ENCODE measurements at regions not wholly inside any gene's neighbourhood (a gene's known extent, or its start where the extent isn't known, plus 50 kb on each side); places are given as distances from the start of the nearest gene placed in this dataset.
"Not testable (repeated sequence)": the region's sequence is repeated elsewhere in the genome, so short reads cannot be mapped to it uniquely, and the experiment has no call there.

DNA sequence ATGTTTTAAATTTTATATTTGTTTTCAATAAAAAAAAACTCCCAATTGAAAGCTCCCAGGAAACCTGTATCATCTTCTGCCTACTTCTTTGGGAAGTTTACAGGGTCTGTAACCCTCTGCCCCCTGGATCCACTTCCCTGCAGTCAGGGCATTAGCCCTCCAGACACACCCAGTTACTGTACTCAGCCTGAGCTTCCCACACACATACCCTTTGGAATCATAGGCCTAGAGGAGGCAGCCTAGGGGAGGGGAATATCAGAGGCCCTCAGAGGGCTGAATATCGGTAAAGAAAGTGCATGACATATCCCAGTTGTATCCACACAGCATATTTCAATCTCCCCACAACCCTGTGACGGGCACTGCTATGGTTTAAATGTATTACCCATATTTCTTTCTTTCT, 56.2 kb upstream of the TFPI start:
- DNase-seq = not testable (repeated sequence)

DNA sequence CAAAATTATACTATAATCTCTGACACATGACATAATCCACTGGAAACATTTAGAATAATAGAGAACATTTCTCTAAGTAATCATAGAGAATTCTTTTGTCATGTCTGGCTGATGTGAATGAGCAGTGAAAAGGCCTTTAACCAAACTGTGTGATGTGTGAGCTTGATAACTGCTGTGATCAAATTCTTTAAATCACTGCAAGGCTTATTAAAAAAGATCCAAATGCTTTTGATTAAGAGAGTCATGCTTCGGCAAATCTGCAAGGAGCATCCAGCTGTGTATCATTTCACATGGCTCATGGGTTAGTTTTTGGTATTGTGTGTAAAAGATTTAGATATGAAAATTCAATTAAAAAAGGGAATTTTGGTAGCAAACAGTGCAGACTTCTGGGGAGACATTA, 58.6 kb upstream of the TFPI start:
- DNase-seq = no peak

GRCh38 chr2:187614756-187615155, 60.5 kb upstream of the TFPI start:
- DNase-seq = no peak

- no peak for DNase-seq
Observed at GRCh38 chr2:187615364-187615763, 61.1 kb upstream of the TFPI start.

DNA sequence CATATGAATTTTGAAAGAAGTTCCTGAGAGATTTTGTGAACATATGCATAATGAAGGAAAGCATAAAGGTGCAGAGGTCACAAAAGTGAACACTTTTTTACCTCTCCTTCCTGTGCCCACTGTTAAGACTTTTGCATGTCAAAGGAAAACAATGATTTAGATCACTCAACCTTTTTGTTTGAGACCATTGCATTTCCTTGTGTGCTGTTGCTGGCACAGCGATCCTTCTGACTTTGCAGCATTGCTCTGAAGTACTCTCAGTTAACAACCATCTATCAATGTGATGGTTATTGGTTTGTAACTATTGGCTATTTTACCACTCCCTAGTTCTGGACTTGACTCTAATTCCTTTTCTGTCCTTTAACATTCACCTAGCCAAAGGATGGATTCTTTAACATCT, 61.7 kb upstream of the TFPI start:
- no peak for DNase-seq

DNA sequence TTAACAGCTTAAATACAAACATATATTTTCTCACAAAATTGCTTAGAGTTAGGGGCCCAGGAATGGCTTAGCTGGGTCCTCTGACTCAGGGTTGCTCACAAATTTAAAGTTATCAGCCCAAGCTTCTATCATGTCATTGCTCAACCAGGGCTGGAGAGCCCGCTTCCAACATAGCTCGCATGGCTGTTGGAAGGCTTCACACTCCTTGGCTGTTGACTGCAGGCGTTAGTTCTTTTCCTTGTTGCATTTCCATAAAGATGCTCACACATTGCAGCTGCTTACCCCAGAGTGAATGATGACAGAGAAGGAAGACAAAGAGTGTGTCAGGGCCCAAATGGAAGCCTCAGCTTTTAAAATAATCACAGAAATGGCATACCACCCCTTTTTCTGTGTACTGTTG, 62.9 kb upstream of the TFPI start:
- no peak for DNase-seq

DNA sequence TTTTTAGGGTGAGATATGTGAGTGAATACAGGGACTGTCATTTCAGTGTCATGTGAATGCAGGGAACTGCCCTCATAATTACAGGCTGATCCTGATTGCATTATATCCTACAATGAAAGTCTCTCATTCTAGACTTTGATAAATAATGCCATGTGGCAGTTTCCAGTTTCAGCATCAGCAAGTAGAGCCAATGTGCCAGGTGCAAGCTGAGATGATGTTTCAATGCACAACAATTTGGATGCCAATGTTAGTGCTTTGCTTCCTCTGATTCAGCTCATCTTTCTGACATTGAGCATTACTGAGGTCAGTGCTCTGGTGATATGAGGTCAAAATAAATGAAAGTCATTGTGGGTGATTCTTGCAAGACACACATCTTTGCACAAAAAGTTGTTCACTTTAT, 63.7 kb upstream of the TFPI start:
- DNase-seq = no peak

DNA sequence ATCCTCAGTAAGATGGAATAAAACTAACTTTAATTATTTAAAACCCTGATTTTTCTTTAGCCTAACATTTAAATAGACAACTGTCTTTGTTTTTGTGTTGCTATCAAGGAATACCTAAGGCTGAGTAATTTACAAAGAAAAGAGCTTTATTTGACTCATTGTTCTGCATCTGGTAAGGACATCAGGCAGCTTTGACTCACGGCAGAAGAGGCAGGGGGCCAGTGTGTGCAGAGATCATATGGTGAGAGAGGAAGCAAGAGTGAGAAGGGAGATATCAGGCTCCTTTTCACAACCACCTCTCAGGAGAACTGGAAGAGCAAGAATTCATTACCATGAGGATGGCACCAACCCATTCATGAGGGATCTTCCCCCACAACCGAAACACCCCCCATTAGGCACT, 64.6 kb upstream of the TFPI start:
- no peak for DNase-seq

DNA sequence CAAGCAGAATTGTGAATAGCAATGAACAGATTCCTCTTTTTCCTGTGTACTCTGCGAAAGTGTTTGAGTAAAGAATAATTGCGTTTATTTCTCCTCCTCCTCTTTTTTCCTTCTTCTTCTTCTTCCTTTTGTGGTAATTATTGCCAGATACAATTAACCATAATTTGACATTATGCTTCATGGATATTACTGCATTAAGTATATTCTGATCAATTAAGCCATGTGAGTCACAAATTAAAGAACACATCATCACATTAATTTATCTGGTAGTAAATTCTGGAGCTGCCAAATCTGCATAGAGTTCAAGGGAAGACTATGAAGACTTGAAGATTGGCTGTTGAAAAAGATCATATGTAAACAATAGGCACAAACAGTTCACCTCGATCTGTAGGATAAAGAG, 72.9 kb upstream of the TFPI start:
- no peak for DNase-seq

GRCh38 chr2:187636731-187637391, 82.6 kb upstream of the TFPI start:
- not testable (repeated sequence) for DNase-seq

GRCh38 chr2:187637392-187637740, 83.1 kb upstream of the TFPI start:
- not testable (repeated sequence) for DNase-seq

- not testable (repeated sequence) for DNase-seq
Observed at GRCh38 chr2:187637771-187638170, 83.5 kb upstream of the TFPI start.

DNA sequence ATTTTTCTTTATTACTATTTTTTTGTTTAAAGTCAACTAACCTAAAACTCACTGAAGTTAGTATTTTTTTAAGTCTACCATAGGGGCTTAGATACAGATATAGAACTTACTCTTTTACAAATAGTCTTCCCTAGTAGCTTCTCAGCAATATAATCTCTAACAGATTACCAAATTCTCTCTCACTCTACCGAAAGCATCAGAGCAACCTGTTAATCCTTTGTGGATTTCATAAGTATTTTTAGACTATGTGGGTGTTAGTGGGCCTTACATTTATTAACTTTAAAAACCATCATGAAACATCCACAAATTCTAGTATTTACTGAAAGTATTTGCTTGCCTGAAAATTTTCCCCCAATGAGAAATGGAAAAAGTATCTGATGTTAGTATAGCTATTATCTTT, 84.6 kb upstream of the TFPI start:
- DNase-seq = no peak

- DNase-seq = no peak
Observed at GRCh38 chr2:187640926-187641510, 86.8 kb upstream of the TFPI start.

DNA sequence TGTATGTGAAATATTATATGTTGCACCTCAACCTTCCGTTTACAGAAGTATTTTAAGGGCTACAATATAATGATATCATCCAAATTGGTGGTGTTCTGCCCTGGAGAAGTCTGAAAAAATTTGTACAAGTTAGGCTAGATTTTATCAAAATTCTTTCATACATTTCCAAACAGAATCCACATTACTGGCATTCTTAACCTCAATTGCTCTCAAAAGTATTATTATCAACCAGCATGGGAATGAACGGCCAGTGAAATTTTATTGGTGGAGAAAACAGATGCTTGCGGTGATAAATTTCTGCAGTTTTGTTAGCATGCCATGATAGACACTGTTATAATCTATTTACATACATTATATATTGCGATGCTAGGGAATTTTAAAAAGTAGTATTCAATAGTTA, 88.3 kb upstream of the TFPI start:
- DNase-seq = no peak

- no peak for DNase-seq
Observed at GRCh38 chr2:187644486-187644885, 90.3 kb upstream of the TFPI start.

DNA sequence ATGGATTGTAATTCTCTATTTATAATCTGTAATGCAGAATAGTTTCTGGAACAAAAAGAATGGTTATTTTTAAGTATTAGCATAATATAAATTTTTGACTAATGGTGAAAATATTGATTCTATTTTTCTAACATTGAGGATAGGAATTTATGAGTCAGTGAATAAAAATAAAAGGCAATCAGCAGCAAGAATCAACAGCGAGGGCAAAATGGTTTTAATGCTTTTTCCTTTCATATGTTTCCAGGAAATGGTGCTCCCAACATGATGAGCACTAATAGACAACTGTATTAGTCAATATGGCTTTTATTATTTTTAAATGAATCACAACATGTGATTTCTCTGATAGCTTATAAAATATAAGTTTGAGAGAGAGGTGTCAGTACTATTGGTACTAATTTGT, 90.7 kb upstream of the TFPI start:
- no peak for DNase-seq

DNA sequence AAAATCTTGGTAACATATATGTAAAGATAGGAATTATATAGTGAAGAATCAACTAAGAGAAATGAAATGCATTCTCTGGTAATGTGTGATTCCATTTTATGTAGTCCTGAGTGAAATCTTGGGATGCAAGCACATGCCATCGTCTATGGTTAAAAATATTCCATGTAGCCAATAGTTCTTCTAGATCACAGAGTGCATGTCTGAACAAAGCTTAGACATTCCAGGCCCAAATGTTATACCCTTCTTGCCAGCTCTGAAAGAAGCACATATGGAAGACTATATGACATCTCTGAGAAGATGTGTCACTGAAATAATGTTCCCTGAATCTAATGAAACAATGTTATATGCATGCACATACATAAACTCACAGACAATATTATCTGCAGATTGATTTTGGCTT, 92.3 kb upstream of the TFPI start:
- DNase-seq = no peak

DNA sequence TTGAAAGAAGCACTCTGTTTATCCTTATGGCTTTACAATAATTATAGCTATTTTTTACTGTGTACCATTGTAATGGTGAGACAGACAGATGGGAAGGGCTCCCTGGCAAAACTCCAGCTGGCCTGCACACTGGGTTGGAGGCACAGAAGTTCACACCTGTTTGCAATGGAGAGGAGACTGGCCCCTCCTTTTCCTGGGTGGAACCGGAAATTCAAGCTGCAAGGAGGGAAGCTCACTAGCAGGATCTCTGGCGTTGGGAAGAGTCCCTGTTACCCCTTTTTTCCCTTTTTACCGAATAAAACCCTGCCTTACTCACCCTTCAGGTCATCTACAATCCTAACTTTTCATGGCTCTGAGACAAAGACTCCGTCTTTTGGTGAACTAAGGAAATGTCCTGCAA, 100.3 kb upstream of the TFPI start:
- peak; percentile 8 for DNase-seq

- no peak for DNase-seq
Observed at GRCh38 chr2:187655001-187655400, 100.8 kb upstream of the TFPI start.

DNA sequence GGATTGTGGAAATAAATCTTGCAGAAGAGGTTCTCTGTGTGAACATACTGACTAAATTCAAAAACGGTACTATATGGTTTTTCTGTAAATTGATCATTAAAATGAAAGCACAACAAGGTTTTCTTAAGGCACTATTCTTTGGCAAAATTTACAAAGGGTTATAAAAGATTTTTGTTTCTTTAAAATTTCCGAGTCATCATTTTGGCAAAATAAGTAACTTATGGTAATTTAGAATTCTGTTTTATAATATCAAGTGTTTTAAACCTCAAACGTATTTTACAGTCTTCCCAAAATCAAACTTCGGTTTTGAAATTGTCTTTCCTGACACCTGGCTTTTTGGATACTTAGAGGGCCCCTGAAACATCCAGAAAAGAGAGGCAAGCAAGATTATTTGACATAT, 101.9 kb upstream of the TFPI start:
- DNase-seq = no peak

- DNase-seq = no peak
Observed at GRCh38 chr2:187658952-187659525, 104.8 kb upstream of the TFPI start.

- not testable (repeated sequence) for DNase-seq
Observed at GRCh38 chr2:187676050-187676449, 121.8 kb upstream of the TFPI start.

DNA sequence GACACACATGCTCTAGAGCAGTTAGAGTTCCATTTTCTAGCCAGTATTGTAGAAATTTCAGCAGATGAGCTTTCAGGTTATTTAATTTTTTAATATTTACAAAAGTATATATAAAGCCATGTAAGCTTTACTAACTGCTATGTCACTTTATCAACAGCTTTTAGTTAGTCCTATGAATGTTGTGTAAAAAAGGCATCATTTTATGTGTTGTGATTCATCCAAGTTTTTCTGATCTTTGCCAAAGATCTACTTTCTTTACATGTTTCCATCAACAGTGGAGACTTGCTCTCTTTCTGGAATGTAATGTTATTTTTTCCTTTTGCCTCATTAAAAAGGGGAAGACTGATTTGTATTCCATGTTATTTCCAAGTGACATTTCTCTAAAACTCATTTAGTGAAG, 125.2 kb upstream of the TFPI start:
- no peak for DNase-seq

- DNase-seq = no peak
Observed at GRCh38 chr2:187684174-187684573, 129.9 kb upstream of the TFPI start.

All from NCI-H524 treated with DMSO at 0.1 percent for 48 hours (cell line).